Prostate gland (tissue), 2 donors: ENCODE measurements at regions not wholly inside any gene's neighbourhood (a gene's known extent, or its start where the extent isn't known, plus 50 kb on each side); places are given as distances from the start of the nearest gene placed in this dataset.

Experiments used
- DNase-seq: peaks from one replicate; pipeline ENCODE4 v3.0.0-alpha.2; 2019; ENCODE audit warnings: low spot score
- H3K27ac ChIP-seq, 2 donors: fragments of 200-600 bp; sonication (generic); 2 replicates each; pipeline ENCODE4 v1.5.1; 2017 to 2019
- H3K27me3 ChIP-seq: fragments of 200-600 bp; sonication (generic); replicated peaks from 2 replicates; pipeline ENCODE4 v1.5.1; 2019; ENCODE audit not compliant: insufficient read depth
- H3K36me3 ChIP-seq, 2 donors: fragments of 200-600 bp; sonication (generic); 1 replicate in 1 of 2; 2 replicates in 1 of 2; pipeline versions ENCODE4 v1.5.1 to v1.8.1; 2017 to 2019
- H3K4me1 ChIP-seq: fragments of 200-600 bp; sonication (generic); replicated peaks from 2 replicates; pipeline ENCODE4 v1.5.1; 2019
- H3K4me3 ChIP-seq, 2 donors: fragments of 200-600 bp; sonication (generic); 2 replicates each; pipeline ENCODE4 v1.5.1; 2017 to 2019
- H3K9me3 ChIP-seq: fragments of 200-600 bp; sonication (generic); 2 replicates; pipeline ENCODE4 v1.5.1; 2017
- POLR2A ChIP-seq: fragments of 450-650 bp; IDR thresholded peaks from one replicate; pipeline ENCODE4 v1.6.1; 2016; ENCODE audit warnings: antibody characterized with exemption, mild to moderate bottlenecking
- POLR2AphosphoS5 ChIP-seq: sonication (generic); formaldehyde crosslinking; IDR thresholded peaks from one replicate; pipeline ENCODE4 v1.6.1; 2017; ENCODE audit warnings: antibody characterized with exemption
- WGBS: methylation state at CpG from one replicate; pipeline ENCODE4 v1.1.5; 2018; 5-methylcytosine and 5-hydroxymethylcytosine counted together
- intact Hi-C: fragments of 100-400 bp; cut with DNase I; formaldehyde crosslinking; loops from one replicate; pipeline ENCODE4 v1.14.2; 2022
- TF ChIP-seq, protein P1 (sequence below), 4 experiments: fragments of 200-600 bp in 2 of 4; fragments of 450-650 bp in 2 of 4; sonication (generic) in 2 of 4; IDR thresholded peaks; 1 replicate in 3 of 4; 2 replicates in 1 of 4; pipeline ENCODE4 v1.5.1; 2016 to 2019; ENCODE audit warnings: antibody characterized with exemption in 4 of 4, mild to moderate bottlenecking in 2 of 4, moderate library complexity in 2 of 4

DNA sequence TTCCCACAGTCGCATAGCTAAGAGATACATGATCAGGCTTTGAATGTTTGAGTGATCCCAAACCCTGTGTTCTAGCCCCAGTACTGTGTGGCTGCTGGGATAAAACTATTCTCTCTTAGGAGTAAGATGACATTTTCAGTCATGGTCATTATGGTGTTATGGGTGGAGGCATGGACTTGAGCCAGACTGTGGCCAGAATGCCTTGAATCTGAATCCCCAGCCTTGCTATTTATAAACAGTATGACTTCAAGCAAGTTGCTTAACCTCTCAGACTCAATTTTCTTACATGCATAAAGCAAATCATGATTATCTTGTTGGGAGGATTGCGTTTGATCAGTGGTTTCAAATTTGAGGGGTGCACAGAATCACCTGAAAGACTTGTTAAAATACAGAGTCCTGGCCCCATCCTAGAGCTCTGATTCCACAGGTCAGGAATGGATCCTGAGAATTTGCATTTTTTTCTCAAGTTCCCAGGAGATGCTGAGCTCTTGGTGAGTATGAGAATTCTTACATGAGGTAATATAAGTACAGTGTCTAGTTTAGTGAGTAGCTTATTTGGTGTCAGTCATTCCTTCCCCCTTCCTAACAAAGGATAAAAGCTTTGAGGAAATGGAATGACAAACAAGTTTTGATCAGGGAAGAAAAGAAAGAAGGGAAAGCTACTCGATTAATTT is 571.7 kb downstream of the METTL15 start:
- Histone ChIP-seq H3K4me3 (no peak overlapping the region), H3K4me1 (no peaks in the 10 kb centered on the region), H3K9me3 (no peaks in the 10 kb centered on the region), H3K27ac (no peak overlapping the region), H3K27me3 (no peaks in the 10 kb centered on the region), H3K36me3 (no peaks in the 10 kb centered on the region)
- WGBS = 93% methylated on average over 3 of the region's 3 CpGs
- intact Hi-C loops = no loop called here
- TF ChIP-seq POLR2AphosphoS5 (no peak), POLR2A (no peak)
- TF ChIP-seq, protein P1, sequence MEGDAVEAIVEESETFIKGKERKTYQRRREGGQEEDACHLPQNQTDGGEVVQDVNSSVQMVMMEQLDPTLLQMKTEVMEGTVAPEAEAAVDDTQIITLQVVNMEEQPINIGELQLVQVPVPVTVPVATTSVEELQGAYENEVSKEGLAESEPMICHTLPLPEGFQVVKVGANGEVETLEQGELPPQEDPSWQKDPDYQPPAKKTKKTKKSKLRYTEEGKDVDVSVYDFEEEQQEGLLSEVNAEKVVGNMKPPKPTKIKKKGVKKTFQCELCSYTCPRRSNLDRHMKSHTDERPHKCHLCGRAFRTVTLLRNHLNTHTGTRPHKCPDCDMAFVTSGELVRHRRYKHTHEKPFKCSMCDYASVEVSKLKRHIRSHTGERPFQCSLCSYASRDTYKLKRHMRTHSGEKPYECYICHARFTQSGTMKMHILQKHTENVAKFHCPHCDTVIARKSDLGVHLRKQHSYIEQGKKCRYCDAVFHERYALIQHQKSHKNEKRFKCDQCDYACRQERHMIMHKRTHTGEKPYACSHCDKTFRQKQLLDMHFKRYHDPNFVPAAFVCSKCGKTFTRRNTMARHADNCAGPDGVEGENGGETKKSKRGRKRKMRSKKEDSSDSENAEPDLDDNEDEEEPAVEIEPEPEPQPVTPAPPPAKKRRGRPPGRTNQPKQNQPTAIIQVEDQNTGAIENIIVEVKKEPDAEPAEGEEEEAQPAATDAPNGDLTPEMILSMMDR (IDR thresholded peaks at IDR 0.05) = no peak
- DNase-seq = no peak

DNA sequence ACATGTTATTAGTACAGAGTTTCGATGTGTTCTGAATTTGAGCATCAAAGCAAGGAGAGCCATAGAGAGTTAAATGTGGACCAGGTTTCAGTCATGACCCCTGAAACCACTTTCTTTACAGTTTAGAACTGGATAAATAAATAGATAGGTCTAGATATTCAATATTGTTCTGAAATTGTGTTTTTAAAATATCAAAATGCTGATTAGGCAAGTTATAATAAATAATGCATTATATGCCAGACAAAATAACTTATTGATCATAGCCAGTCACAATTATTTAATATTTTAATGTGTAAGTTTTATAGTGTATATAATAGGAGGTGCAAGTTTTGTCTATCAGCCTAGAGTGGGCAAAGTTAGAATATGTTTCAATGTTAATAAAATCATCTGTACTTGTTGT is 569.5 kb downstream of the METTL15 start:
- 100% methylated on average over 1 of the region's 1 CpG for WGBS

DNA sequence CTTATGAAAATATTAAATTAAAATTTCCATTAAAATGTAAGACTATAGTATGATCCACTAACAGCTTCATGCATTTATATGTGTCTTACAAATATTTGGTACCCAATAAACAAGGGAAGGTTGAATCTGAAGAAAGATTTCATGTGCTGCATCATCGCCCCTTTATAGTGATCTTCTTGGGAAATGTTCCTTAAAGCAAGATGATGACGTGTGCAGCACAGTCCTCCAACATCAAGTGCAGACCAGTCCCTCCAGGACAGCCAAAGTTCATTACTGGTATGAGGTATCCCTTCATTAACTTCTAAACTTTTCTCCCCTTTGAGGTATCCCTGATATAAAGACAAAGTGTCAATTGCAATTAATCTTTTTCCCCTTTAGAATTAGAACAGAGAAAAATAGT is 567.0 kb downstream of the METTL15 start:
- no peaks in the 10 kb centered on the region for H3K4me1 ChIP-seq
- TF ChIP-seq POLR2AphosphoS5 = no peak
- no peak for TF ChIP-seq POLR2A
- TF ChIP-seq, protein P1 (IDR thresholded peaks at IDR 0.05) = no peak
- WGBS = 92% methylated on average over 2 of the region's 2 CpGs
- no peak for DNase-seq
- no peaks in the 10 kb centered on the region for H3K27me3 ChIP-seq
- no peak overlapping the region for H3K27ac ChIP-seq
- no peaks in the 10 kb centered on the region for H3K36me3 ChIP-seq
- intact Hi-C loops = no loop called here
- no peak overlapping the region for H3K4me3 ChIP-seq
- H3K9me3 ChIP-seq = no peaks in the 10 kb centered on the region

More for the DNA sequence above, 569.5 kb downstream of the METTL15 start:
- Histone ChIP-seq H3K27ac (no peak overlapping the region), H3K27me3 (no peaks in the 10 kb centered on the region), H3K4me1 (no peaks in the 10 kb centered on the region), H3K9me3 (no peaks in the 10 kb centered on the region), H3K4me3 (no peak overlapping the region), H3K36me3 (no peaks in the 10 kb centered on the region)
- TF ChIP-seq, protein P1 (IDR thresholded peaks at IDR 0.05) = no peak
- TF ChIP-seq POLR2A (no peak), POLR2AphosphoS5 (no peak)
- intact Hi-C loops = no loop called here
- DNase-seq = no peak

DNA sequence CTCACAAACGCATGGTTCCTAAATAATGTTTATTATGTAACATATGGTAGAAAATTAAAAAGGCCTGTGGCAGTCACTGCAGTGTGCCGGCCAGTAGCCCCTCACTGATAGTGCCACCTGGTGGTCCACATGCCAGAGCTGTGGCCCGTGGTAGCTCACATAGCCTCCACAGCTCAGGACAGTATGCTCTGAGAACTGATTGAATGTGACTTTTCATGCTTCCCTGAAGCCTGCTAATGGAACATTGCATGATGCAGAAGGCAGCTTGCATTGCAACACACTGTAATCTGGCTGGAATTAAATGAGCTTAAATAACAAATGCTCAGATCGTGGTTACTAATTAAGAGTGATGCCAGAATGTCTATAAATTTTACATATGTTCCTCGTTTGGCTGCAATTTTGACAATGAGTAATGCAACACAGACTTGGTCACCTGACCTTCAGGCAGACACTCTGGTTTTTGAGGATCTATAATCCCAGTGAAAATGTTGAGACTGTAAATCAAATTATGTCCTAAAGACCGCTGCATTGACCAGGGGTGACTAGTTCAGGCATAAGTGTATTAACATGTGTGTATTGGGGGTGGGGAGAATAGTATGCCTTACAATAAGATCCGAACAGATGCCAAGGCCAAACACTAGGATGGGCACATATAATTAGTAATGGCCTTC is 566.4 kb downstream of the METTL15 start:
- Histone ChIP-seq H3K27ac (no peak overlapping the region), H3K4me1 (no peaks in the 10 kb centered on the region), H3K36me3 (no peaks in the 10 kb centered on the region), H3K9me3 (no peaks in the 10 kb centered on the region), H3K27me3 (no peaks in the 10 kb centered on the region), H3K4me3 (no peak overlapping the region)
- TF ChIP-seq POLR2A = no peak
- TF ChIP-seq POLR2AphosphoS5 = no peak
- TF ChIP-seq, protein P1 (IDR thresholded peaks at IDR 0.05) = peak in 2 of 4 experiments; percentile 12
- intact Hi-C loops = no loop called here
- WGBS = 60% methylated on average over 7 of the region's 7 CpGs
- DNase-seq = no peak
